KMS-11 (cell line): ENCODE measurements at regions not wholly inside any gene's neighbourhood (a gene's known extent, or its start where the extent isn't known, plus 50 kb on each side); places are given as distances from the start of the nearest gene placed in this dataset.

Source experiments
- H2AFZ ChIP-seq: fragments of 200-600 bp; sonication (generic); 2 replicates; pipeline ENCODE4 v1.6.1; 2016; ENCODE audit warnings: antibody characterized with exemption, mixed run types, low read depth
- H3K27ac ChIP-seq: fragments of 200-600 bp; sonication (generic); 2 replicates; pipeline ENCODE4 v1.6.1; 2016; ENCODE audit warnings: mild to moderate bottlenecking, mixed run types
- H3K27me3 ChIP-seq: fragments of 200-600 bp; sonication (generic); 2 replicates; pipeline ENCODE4 v1.6.1; 2017; ENCODE audit warnings: mild to moderate bottlenecking, low read depth, mixed run types, moderate library complexity; ENCODE audit not compliant: insufficient read depth
- H3K36me3 ChIP-seq: fragments of 200-600 bp; sonication (generic); 2 replicates; pipeline ENCODE4 v1.6.1; 2017; ENCODE audit warnings: mild to moderate bottlenecking, mixed run types; ENCODE audit not compliant: insufficient read depth
- H3K4me1 ChIP-seq: fragments of 200-600 bp; sonication (generic); 2 replicates; pipeline ENCODE4 v1.6.1; 2016; ENCODE audit warnings: mild to moderate bottlenecking, low read depth, mixed run types; ENCODE audit not compliant: poor library complexity, severe bottlenecking
- H3K4me2 ChIP-seq: fragments of 200-600 bp; sonication (generic); 2 replicates; pipeline ENCODE4 v1.7.0; 2016; ENCODE audit warnings: mild to moderate bottlenecking, mixed run types
- H3K4me3 ChIP-seq: fragments of 200-600 bp; sonication (generic); IDR thresholded peaks from 2 replicates; pipeline ENCODE4 v1.6.1; 2017; ENCODE audit warnings: low read depth, low read length, mixed read lengths; ENCODE audit not compliant: insufficient read depth
- H3K79me2 ChIP-seq: fragments of 200-600 bp; sonication (generic); 2 replicates; pipeline ENCODE4 v1.6.1; 2016; ENCODE audit warnings: low read depth, mixed run types; ENCODE audit not compliant: insufficient read depth
- H3K9ac ChIP-seq: fragments of 200-600 bp; sonication (generic); 2 replicates; pipeline ENCODE4 v1.6.1; 2016; ENCODE audit warnings: mild to moderate bottlenecking, mixed run types
- H4K20me1 ChIP-seq: fragments of 200-600 bp; sonication (generic); 2 replicates; pipeline ENCODE4 v1.6.1; 2016; ENCODE audit warnings: mild to moderate bottlenecking, mixed run types; ENCODE audit not compliant: insufficient read depth
- TF ChIP-seq, protein P1 (sequence below): fragments of 200-600 bp; sonication (generic); conservative IDR thresholded peaks from 2 replicates; pipeline ENCODE4 v1.6.1; 2017; ENCODE audit warnings: low read depth, mild to moderate bottlenecking, antibody characterized with exemption, low read length, moderate library complexity, mixed read lengths

DNA sequence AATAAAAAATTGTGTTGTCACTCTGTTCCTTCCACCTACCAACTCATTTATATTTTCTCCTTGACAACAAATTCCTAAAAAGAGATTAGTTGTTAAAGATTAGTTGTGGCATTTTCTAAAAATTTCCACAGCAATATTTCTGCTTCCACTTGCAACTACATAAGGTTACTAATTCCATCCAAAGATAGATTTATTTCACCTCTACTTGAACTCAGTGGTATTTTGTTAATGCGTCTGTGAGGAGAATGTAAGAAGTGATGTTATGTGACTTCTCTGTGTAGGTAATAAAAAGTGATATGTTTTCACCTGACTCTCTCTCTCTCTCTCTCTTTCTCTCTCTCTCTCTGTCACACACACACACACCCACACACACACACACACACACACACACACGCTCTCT, 1104.8 kb downstream of the AMY1C start:
- no peak overlapping the region for H3K27ac ChIP-seq
- TF ChIP-seq, protein P1, sequence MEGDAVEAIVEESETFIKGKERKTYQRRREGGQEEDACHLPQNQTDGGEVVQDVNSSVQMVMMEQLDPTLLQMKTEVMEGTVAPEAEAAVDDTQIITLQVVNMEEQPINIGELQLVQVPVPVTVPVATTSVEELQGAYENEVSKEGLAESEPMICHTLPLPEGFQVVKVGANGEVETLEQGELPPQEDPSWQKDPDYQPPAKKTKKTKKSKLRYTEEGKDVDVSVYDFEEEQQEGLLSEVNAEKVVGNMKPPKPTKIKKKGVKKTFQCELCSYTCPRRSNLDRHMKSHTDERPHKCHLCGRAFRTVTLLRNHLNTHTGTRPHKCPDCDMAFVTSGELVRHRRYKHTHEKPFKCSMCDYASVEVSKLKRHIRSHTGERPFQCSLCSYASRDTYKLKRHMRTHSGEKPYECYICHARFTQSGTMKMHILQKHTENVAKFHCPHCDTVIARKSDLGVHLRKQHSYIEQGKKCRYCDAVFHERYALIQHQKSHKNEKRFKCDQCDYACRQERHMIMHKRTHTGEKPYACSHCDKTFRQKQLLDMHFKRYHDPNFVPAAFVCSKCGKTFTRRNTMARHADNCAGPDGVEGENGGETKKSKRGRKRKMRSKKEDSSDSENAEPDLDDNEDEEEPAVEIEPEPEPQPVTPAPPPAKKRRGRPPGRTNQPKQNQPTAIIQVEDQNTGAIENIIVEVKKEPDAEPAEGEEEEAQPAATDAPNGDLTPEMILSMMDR = no peak

DNA sequence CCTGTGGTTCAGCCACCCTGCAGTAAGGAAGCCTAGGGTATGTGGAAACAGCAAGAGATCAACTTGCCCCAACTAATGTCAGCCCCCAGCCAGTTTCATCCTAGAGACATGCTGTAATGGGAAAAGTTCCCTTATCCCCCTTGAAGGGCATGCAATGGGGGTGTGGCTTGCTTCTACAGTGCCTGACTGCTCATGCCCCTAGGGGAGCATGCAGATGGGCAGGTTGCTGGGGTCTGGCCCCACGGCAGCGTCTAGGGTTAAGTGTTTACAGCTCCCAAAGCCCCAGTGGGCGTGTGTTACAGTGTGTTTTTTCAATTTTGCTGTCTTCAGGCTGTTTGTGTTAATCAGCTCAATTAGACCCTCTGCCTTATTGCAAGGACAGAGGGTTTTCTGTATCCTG, 1105.9 kb downstream of the AMY1C start:
- no peaks in the 10 kb centered on the region for H3K79me2 ChIP-seq
- H3K4me3 ChIP-seq = no peak overlapping the region
- no peaks in the 10 kb centered on the region for H3K4me1 ChIP-seq
- H2AFZ ChIP-seq = no peak overlapping the region
- H3K9ac ChIP-seq = no peak overlapping the region
- H3K27me3 ChIP-seq = no peaks in the 10 kb centered on the region
- no peaks in the 10 kb centered on the region for H4K20me1 ChIP-seq
- no peak overlapping the region for H3K4me2 ChIP-seq
- H3K36me3 ChIP-seq = no peaks in the 10 kb centered on the region
- TF ChIP-seq, protein P1 = no peak
- no peak overlapping the region for H3K27ac ChIP-seq

More for the DNA sequence above, 1104.8 kb downstream of the AMY1C start:
- H4K20me1 ChIP-seq = no peaks in the 10 kb centered on the region
- H3K27me3 ChIP-seq = no peaks in the 10 kb centered on the region
- no peak overlapping the region for H3K4me2 ChIP-seq
- no peaks in the 10 kb centered on the region for H3K79me2 ChIP-seq
- H2AFZ ChIP-seq = no peak overlapping the region
- no peak overlapping the region for H3K9ac ChIP-seq
- H3K36me3 ChIP-seq = no peaks in the 10 kb centered on the region
- no peak overlapping the region for H3K4me3 ChIP-seq
- no peaks in the 10 kb centered on the region for H3K4me1 ChIP-seq

DNA sequence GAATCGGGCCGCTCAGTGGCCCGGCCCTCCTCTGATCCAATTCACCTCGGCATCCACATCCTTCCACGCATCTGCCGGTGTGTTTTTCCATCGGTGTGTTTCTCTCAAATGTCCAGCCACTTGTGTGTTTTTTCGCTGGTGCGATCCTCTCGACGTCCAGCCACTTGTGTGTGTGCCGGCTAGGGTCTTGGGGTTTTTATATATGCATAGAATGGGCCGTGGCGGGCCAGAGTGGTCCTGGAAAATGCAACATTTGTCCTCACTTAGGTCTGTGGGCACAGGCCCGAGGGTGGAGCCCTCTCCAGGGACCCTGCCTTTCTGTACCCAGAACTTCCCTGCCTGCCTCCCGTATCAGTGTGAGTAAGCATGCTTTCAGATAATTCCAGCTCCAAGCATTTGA, 1106.4 kb downstream of the AMY1C start:
- Histone ChIP-seq H3K4me1 (no peaks in the 10 kb centered on the region), H3K4me3 (no peak overlapping the region), H3K36me3 (no peaks in the 10 kb centered on the region), H3K4me2 (no peak overlapping the region), H2AFZ (no peak overlapping the region), H3K79me2 (no peaks in the 10 kb centered on the region), H3K27me3 (no peaks in the 10 kb centered on the region), H3K27ac (no peak overlapping the region), H3K9ac (no peak overlapping the region), H4K20me1 (no peaks in the 10 kb centered on the region)
- TF ChIP-seq, protein P1 = no peak

DNA sequence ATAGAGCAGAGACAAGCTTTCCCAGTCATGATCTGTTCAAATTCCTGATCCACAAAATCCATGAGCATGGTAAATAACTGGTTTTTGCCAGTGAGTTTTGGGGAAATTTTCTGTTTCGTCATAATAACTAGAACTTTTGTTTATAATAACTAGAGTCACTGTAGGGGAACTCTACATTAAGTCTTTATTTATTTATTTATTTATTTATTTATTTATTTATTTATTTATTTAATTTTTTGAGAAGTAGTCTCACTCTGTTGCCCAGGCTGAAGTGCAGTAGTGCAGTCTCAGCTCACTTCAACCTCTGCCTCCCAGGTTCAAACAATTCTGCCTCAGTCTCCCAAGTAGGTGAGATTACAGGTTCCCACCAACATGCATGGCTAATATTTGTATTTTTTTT, 1106.8 kb downstream of the AMY1C start:
- H4K20me1 ChIP-seq = no peaks in the 10 kb centered on the region
- H3K27me3 ChIP-seq = no peaks in the 10 kb centered on the region
- H3K9ac ChIP-seq = no peak overlapping the region
- no peaks in the 10 kb centered on the region for H3K36me3 ChIP-seq
- H2AFZ ChIP-seq = no peak overlapping the region
- no peaks in the 10 kb centered on the region for H3K79me2 ChIP-seq
- H3K4me3 ChIP-seq = no peak overlapping the region
- no peak overlapping the region for H3K4me2 ChIP-seq
- no peaks in the 10 kb centered on the region for H3K4me1 ChIP-seq
- no peak overlapping the region for H3K27ac ChIP-seq
- TF ChIP-seq, protein P1 = no peak
